ENCODE measurements at regions not wholly inside any gene's neighbourhood (a gene's known extent, or its start where the extent isn't known, plus 50 kb on each side); places are given as distances from the start of the nearest gene placed in this dataset.

DNA sequence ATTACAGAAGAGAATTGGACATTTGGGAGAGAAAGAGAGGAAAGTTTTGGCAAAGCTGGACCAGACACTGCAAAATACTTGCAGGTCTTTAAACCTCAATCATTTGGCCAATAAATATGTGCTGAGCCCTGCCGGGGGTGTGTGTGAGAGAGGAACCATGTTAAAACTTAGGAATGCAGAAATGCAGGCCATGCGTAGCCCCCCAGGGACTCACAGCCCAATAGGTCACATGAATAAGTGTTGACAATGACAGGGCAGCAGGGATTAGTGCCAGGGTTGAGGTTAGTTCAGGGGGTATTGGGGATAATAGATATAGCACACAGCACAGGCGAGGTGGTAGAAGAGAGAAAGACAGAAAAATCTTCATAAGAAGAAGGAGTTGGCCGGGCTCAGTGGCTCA lies 113.3 kb upstream of the ADAMTS18 start:
- TF ChIP-seq, protein P1, sequence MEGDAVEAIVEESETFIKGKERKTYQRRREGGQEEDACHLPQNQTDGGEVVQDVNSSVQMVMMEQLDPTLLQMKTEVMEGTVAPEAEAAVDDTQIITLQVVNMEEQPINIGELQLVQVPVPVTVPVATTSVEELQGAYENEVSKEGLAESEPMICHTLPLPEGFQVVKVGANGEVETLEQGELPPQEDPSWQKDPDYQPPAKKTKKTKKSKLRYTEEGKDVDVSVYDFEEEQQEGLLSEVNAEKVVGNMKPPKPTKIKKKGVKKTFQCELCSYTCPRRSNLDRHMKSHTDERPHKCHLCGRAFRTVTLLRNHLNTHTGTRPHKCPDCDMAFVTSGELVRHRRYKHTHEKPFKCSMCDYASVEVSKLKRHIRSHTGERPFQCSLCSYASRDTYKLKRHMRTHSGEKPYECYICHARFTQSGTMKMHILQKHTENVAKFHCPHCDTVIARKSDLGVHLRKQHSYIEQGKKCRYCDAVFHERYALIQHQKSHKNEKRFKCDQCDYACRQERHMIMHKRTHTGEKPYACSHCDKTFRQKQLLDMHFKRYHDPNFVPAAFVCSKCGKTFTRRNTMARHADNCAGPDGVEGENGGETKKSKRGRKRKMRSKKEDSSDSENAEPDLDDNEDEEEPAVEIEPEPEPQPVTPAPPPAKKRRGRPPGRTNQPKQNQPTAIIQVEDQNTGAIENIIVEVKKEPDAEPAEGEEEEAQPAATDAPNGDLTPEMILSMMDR (IDR thresholded peaks at IDR 0.05 in 4 of 5, conservative IDR thresholded peaks at IDR 0.05 in 1 of 5): no peak
- TF ChIP-seq POLR2A (IDR thresholded peaks at IDR 0.05): no peak

All from gastrocnemius medialis (tissue), 4 donors.